Psoas muscle (tissue), 7 donors: ENCODE measurements at regions not wholly inside any gene's neighbourhood (a gene's known extent, or its start where the extent isn't known, plus 50 kb on each side); places are given as distances from the start of the nearest gene placed in this dataset.

Experiments
- ATAC-seq, 4 donors: fragments of 200-7000 bp; cut with Tn5 transposase; one replicate each; pipeline ENCODE4 v1.9.1; 2020; ENCODE audit warnings: moderate library complexity in 3 of 4, mild to moderate bottlenecking in 2 of 4
- DNase-seq, 2 donors: peaks; one replicate each; pipeline ENCODE4 v3.0.0-alpha.2; 2020
- H3K27ac ChIP-seq: fragments of 200-600 bp; one replicate; pipeline ENCODE4 v1.8.0; 2022
- H3K27me3 ChIP-seq, 3 donors: fragments of 200-600 bp in 1 of 3; one replicate each; pipeline versions ENCODE4 v1.6.1 to v1.8.0; 2013 to 2022; ENCODE audit warnings: low read length in 2 of 3, mild to moderate bottlenecking in 2 of 3, moderate library complexity in 1 of 3; ENCODE audit not compliant: insufficient read depth in 3 of 3
- H3K36me3 ChIP-seq, 2 donors: fragments of 200-600 bp in 1 of 2; one replicate each; pipeline versions ENCODE4 v1.6.1 to v1.8.0; 2013 to 2022; ENCODE audit warnings: low read depth in 1 of 2, mild to moderate bottlenecking in 1 of 2, moderate library complexity in 1 of 2; ENCODE audit not compliant: insufficient read depth in 1 of 2
- H3K4me1 ChIP-seq: fragments of 200-600 bp; one replicate; pipeline ENCODE4 v1.8.0; 2022
- H3K4me3 ChIP-seq: fragments of 200-600 bp; one replicate; pipeline ENCODE4 v1.8.0; 2022; ENCODE audit warnings: mild to moderate bottlenecking
- H3K9me3 ChIP-seq: fragments of 200-600 bp; one replicate; pipeline ENCODE4 v1.8.0; 2022
- CTCF ChIP-seq: fragments of 200-600 bp; IDR thresholded peaks from one replicate; pipeline ENCODE4 v1.8.0; 2022; ENCODE audit warnings: antibody characterized with exemption
- WGBS, 3 donors: extraction: QIAGEN DNeasy Blood & Tissue Kit; methylation state at CpG; one replicate each; pipeline versions ENCODE4 v1.1.6 to v1.1.7; 2013; 5-methylcytosine and 5-hydroxymethylcytosine counted together
- intact Hi-C, 2 donors: fragments of 100-400 bp; cut with DNase I; formaldehyde crosslinking; loops; one replicate each; pipeline versions ENCODE4 v1.11.0 to v1.14.2; 2022
- donor health status: healthy with polysubstance abuse.
- donor health status: DM: no; HTN: no; CAD: no; lungs with moderate emphysema.
- donor health status: Bipolar disorder and iron deficiency.
- donor health status: healthy.
- donor health status: DM: yes; HTN: yes; CAD: no.
- donor health status: DM: no; HTN: no; CAD: no.
- donor health status: DM: yes; HTN: yes; CAD: no.

GRCh38 chr2:81355436-81355835, 1050.9 kb upstream of the LRRTM1 start:
- no peak for TF ChIP-seq CTCF
- H3K4me3 ChIP-seq = no peak overlapping the region
- no peaks in the 10 kb centered on the region for H3K27me3 ChIP-seq
- ATAC-seq (no peak), DNase-seq (no peak)
- intact Hi-C loops = no loop called here
- peaks cover 4% of the 10 kb centered on the region for H3K9me3 ChIP-seq
- H3K27ac ChIP-seq = no peak overlapping the region
- H3K4me1 ChIP-seq = no peaks in the 10 kb centered on the region
- H3K36me3 ChIP-seq = no peaks in the 10 kb centered on the region
- WGBS, 3 donors = 73 to 79% (median 78%) methylated on average over 1 of the region's 1 CpG

DNA sequence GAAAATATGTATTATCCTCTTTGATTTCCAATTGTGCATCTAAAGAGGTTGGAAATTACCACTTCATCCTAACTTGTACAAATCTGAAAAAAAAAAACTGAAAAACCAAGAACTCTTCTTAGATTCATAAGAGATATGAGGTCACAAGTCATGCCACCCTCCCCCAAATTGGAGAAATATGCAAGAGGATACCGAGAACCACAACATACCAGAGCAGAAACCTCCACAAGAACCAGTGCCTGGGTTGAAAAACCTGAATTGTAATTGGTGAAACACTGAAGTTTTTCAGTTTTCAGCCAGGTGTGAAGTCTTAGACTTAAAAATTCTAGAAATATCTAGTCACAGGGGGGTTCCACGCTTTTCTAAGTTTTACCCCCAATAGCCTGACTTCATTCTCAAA, 1029.5 kb upstream of the LRRTM1 start:
- intact Hi-C loops = no loop called here
- Histone ChIP-seq H3K36me3 (no peaks in the 10 kb centered on the region), H3K4me1 (no peaks in the 10 kb centered on the region), H3K27ac (no peak overlapping the region), H3K4me3 (no peak overlapping the region), H3K9me3 (no peaks in the 10 kb centered on the region), H3K27me3 (no peaks in the 10 kb centered on the region)
- TF ChIP-seq CTCF = no peak
- DNase-seq (no peak), ATAC-seq (no peak)
- 63 to 70% (median 65%) methylated on average over 2 of the region's 2 CpGs for WGBS, 3 donors

- no peak for TF ChIP-seq CTCF
- WGBS, 3 donors = 75 to 79% (median 76%) methylated on average over 2 of the region's 2 CpGs
- intact Hi-C loops = no loop called here
Measured at GRCh38 chr2:81328968-81329367, 1024.4 kb upstream of the LRRTM1 start.

DNA sequence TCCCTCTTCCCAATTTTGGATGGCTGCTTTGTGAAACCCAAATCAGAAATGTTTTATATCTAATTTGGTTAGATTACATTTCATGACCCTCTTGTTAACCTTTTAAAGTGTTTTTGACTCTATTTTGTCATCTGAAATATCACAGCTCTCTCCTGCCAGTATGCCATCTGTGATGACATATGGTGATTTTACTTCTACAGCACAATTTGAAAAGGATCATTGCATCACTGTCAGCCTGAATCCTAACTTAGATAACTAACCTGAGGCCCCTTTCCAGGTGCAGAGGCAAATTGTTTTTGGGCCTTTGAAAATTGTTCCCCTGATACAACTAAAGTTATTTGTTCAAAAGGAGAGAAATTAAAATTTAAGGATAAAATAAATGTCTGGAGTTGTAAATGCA, 1023.4 kb upstream of the LRRTM1 start:
- Histone ChIP-seq H3K27me3 (no peaks in the 10 kb centered on the region), H3K36me3 (no peaks in the 10 kb centered on the region), H3K27ac (no peak overlapping the region), H3K9me3 (no peaks in the 10 kb centered on the region), H3K4me3 (no peak overlapping the region), H3K4me1 (no peaks in the 10 kb centered on the region)
- intact Hi-C loops = no loop called here
- DNase-seq (no peak), ATAC-seq (no peak)
- no peak for TF ChIP-seq CTCF

More at GRCh38 chr2:81328968-81329367, 1024.4 kb upstream of the LRRTM1 start:
- DNase-seq (no peak), ATAC-seq (no peak)
- H3K4me1 ChIP-seq = no peaks in the 10 kb centered on the region
- H3K36me3 ChIP-seq = no peaks in the 10 kb centered on the region
- no peak overlapping the region for H3K27ac ChIP-seq
- no peaks in the 10 kb centered on the region for H3K27me3 ChIP-seq
- no peak overlapping the region for H3K4me3 ChIP-seq
- H3K9me3 ChIP-seq = no peaks in the 10 kb centered on the region

DNA sequence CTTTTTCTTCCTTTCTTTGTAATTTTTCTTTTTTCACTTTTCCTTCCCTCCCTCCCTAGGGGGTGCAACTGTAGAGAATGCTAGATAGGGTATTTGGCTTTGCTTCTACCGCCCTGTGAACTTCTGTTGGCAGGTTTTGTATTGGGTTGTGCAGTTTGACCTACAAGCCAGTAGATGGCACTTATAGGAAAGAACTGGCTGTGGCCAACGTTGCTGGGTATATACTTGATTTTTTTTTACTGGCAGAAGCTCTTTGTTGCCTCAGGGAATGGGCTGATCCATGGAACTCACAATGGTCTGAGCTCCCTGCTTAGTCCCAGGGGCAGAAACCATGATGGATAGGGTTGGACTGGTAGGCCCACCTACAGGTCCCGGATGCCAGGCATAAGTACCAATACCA, 1019.5 kb upstream of the LRRTM1 start:
- no peak for ATAC-seq
- TF ChIP-seq CTCF = no peak
- DNase-seq = no peak
- WGBS, 3 donors = 56 to 61% (median 58%) methylated on average over 3 of the region's 3 CpGs
- Histone ChIP-seq H3K36me3 (no peaks in the 10 kb centered on the region), H3K9me3 (no peaks in the 10 kb centered on the region), H3K27me3 (no peaks in the 10 kb centered on the region), H3K4me1 (no peaks in the 10 kb centered on the region), H3K27ac (no peak overlapping the region), H3K4me3 (no peak overlapping the region)
- intact Hi-C loops = no loop called here
